ENCODE measurements at regions not wholly inside any gene's neighbourhood (a gene's known extent, or its start where the extent isn't known, plus 50 kb on each side); places are given as distances from the start of the nearest gene placed in this dataset.
"Not testable (repeated sequence)": the region's sequence is repeated elsewhere in the genome, so short reads cannot be mapped to it uniquely, and the experiment has no call there.

GRCh38 chr11:23924226-23924625, 572.6 kb upstream of the LUZP2 start:
- Histone ChIP-seq H4K20me1 (ENCODE audit: insufficient read depth, low read length) (no peaks in the 10 kb centered on the region), H2AFZ (ENCODE audit: low read depth, low read length) (no peak overlapping the region), H3K27me3 (ENCODE audit: low read depth, low read length) (no peaks in the 10 kb centered on the region), H3K4me2 (ENCODE audit: low read length) (no peak overlapping the region), H3K27ac (ENCODE audit: low read length) (no peak overlapping the region), H3K9me3 (ENCODE audit: insufficient read depth, low read length) (no peaks in the 10 kb centered on the region), H3K4me3 (ENCODE audit: low read length) (no peak overlapping the region), H3K36me3 (replicated peaks; ENCODE audit: low read depth, low read length) (no peaks in the 10 kb centered on the region), H3K9ac (ENCODE audit: low read length) (no peak overlapping the region), H3K79me2 (ENCODE audit: low read length) (no peaks in the 10 kb centered on the region), H3K4me1 (ENCODE audit: low read length) (no peaks in the 10 kb centered on the region)
- TF ChIP-seq CTCF (IDR thresholded peaks at IDR 0.05; ENCODE audit: low read depth, low read length) (no peak), EZH2phosphoT487 (IDR thresholded peaks at IDR 0.05; ENCODE audit: low read depth) (no peak)

- TF ChIP-seq CTCF (IDR thresholded peaks at IDR 0.05; ENCODE audit: low read depth, low read length) (no peak), EZH2phosphoT487 (IDR thresholded peaks at IDR 0.05; ENCODE audit: low read depth) (no peak)
- H3K27ac ChIP-seq (ENCODE audit: low read length): no peak overlapping the region
Observed at GRCh38 chr11:23931443-23931842, 565.4 kb upstream of the LUZP2 start.

GRCh38 chr11:23932485-23932898, 564.4 kb upstream of the LUZP2 start:
- TF ChIP-seq CTCF (IDR thresholded peaks at IDR 0.05; ENCODE audit: low read depth, low read length) (no peak), EZH2phosphoT487 (IDR thresholded peaks at IDR 0.05; ENCODE audit: low read depth) (no peak)
- H3K27ac ChIP-seq (ENCODE audit: low read length): no peak overlapping the region

More at GRCh38 chr11:23931443-23931842, 565.4 kb upstream of the LUZP2 start:
- Histone ChIP-seq H3K4me3 (ENCODE audit: low read length) (no peak overlapping the region), H4K20me1 (ENCODE audit: insufficient read depth, low read length) (no peaks in the 10 kb centered on the region), H3K36me3 (replicated peaks; ENCODE audit: low read depth, low read length) (no peaks in the 10 kb centered on the region), H3K27me3 (ENCODE audit: low read depth, low read length) (no peaks in the 10 kb centered on the region), H2AFZ (ENCODE audit: low read depth, low read length) (no peak overlapping the region), H3K4me1 (ENCODE audit: low read length) (no peaks in the 10 kb centered on the region), H3K79me2 (ENCODE audit: low read length) (no peaks in the 10 kb centered on the region), H3K9ac (ENCODE audit: low read length) (no peak overlapping the region), H3K4me2 (ENCODE audit: low read length) (no peak overlapping the region), H3K9me3 (ENCODE audit: insufficient read depth, low read length) (no peaks in the 10 kb centered on the region)

GRCh38 chr11:23933721-23934120, 563.1 kb upstream of the LUZP2 start:
- Histone ChIP-seq H3K79me2 (ENCODE audit: low read length) (no peaks in the 10 kb centered on the region), H4K20me1 (ENCODE audit: insufficient read depth, low read length) (no peaks in the 10 kb centered on the region), H3K9ac (ENCODE audit: low read length) (no peak overlapping the region), H3K36me3 (replicated peaks; ENCODE audit: low read depth, low read length) (no peaks in the 10 kb centered on the region), H3K4me2 (ENCODE audit: low read length) (no peak overlapping the region), H3K27me3 (ENCODE audit: low read depth, low read length) (no peaks in the 10 kb centered on the region), H3K9me3 (ENCODE audit: insufficient read depth, low read length) (no peaks in the 10 kb centered on the region), H3K4me1 (ENCODE audit: low read length) (no peaks in the 10 kb centered on the region), H3K27ac (ENCODE audit: low read length) (no peak overlapping the region), H3K4me3 (ENCODE audit: low read length) (no peak overlapping the region), H2AFZ (ENCODE audit: low read depth, low read length) (no peak overlapping the region)
- TF ChIP-seq EZH2phosphoT487 (IDR thresholded peaks at IDR 0.05; ENCODE audit: low read depth): no peak
- TF ChIP-seq CTCF (IDR thresholded peaks at IDR 0.05; ENCODE audit: low read depth, low read length): no peak

More at GRCh38 chr11:23932485-23932898, 564.4 kb upstream of the LUZP2 start:
- Histone ChIP-seq H3K4me2 (ENCODE audit: low read length) (no peak overlapping the region), H3K9ac (ENCODE audit: low read length) (no peak overlapping the region), H3K27me3 (ENCODE audit: low read depth, low read length) (no peaks in the 10 kb centered on the region), H3K36me3 (replicated peaks; ENCODE audit: low read depth, low read length) (no peaks in the 10 kb centered on the region), H3K9me3 (ENCODE audit: insufficient read depth, low read length) (no peaks in the 10 kb centered on the region), H3K4me3 (ENCODE audit: low read length) (no peak overlapping the region), H4K20me1 (ENCODE audit: insufficient read depth, low read length) (no peaks in the 10 kb centered on the region), H3K79me2 (ENCODE audit: low read length) (no peaks in the 10 kb centered on the region), H3K4me1 (ENCODE audit: low read length) (no peaks in the 10 kb centered on the region), H2AFZ (ENCODE audit: low read depth, low read length) (no peak overlapping the region)

- H3K4me2 ChIP-seq (ENCODE audit: low read length); H2AFZ ChIP-seq (ENCODE audit: low read depth, low read length); H3K4me1 ChIP-seq (ENCODE audit: low read length); H3K9ac ChIP-seq (ENCODE audit: low read length); H3K9me3 ChIP-seq (ENCODE audit: insufficient read depth, low read length); H4K20me1 ChIP-seq (ENCODE audit: insufficient read depth, low read length); H3K4me3 ChIP-seq (ENCODE audit: low read length); H3K79me2 ChIP-seq (ENCODE audit: low read length); H3K36me3 ChIP-seq (replicated peaks; ENCODE audit: low read depth, low read length); H3K27ac ChIP-seq (ENCODE audit: low read length); H3K27me3 ChIP-seq (ENCODE audit: low read depth, low read length): not testable (repeated sequence)
Observed at GRCh38 chr11:23934671-23935270, 562.1 kb upstream of the LUZP2 start.

- H3K4me1 ChIP-seq (ENCODE audit: low read length); H3K4me3 ChIP-seq (ENCODE audit: low read length); H3K27ac ChIP-seq (ENCODE audit: low read length); H3K36me3 ChIP-seq (replicated peaks; ENCODE audit: low read depth, low read length); H3K9ac ChIP-seq (ENCODE audit: low read length); H3K27me3 ChIP-seq (ENCODE audit: low read depth, low read length); H4K20me1 ChIP-seq (ENCODE audit: insufficient read depth, low read length); H3K9me3 ChIP-seq (ENCODE audit: insufficient read depth, low read length); H3K79me2 ChIP-seq (ENCODE audit: low read length); H3K4me2 ChIP-seq (ENCODE audit: low read length); H2AFZ ChIP-seq (ENCODE audit: low read depth, low read length): not testable (repeated sequence)
Observed at GRCh38 chr11:23942117-23942815, 554.6 kb upstream of the LUZP2 start.
